HuH-7 (cell line): ENCODE measurements at regions not wholly inside any gene's neighbourhood (a gene's known extent, or its start where the extent isn't known, plus 50 kb on each side); places are given as distances from the start of the nearest gene placed in this dataset.

ENCODE experiments used
- DNase-seq: peaks from one replicate; pipeline ENCODE4 v3.0.0; 2011; ENCODE audit warnings: low spot score

DNA sequence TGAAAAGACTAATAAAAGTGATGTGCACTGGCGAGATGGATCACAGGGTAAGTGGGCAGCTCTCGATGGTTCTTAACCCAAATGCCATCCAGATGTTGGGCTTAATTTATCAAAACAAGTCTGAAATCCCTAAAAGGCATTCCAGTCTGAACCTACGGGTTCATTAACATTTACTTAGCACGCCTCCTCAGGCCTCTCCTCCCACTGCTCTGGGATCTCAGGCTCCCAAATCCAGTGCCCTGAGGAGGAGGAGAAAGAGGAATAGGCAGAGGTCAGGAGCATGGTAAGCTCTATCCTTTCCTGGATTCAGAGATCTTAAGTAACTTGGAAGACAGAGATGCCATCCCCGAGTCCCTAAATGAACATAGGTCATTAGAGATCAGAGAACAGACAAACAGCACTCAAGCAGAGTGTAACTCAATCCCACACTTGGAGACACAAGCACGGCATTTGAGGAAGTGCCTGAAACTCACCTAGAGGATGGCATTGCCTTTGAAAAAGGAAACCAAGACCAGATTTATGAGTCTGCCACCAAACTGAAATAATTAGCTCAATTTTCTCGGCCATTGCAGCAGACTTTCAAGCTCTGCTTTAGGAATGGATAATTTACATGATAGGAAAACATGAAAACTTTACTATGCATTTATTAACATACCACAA is 140.9 kb downstream of the CXCL12 start:
- DNase-seq: no peak

GRCh38 chr10:44242826-44243225 is 142.1 kb downstream of the CXCL12 start:
- no peak for DNase-seq

GRCh38 chr10:44242091-44242490 is 142.8 kb downstream of the CXCL12 start:
- no peak for DNase-seq

GRCh38 chr10:44240584-44241205 is 144.2 kb downstream of the CXCL12 start:
- DNase-seq: no peak

- DNase-seq: no peak
Observed at GRCh38 chr10:44238212-44238611, 146.7 kb downstream of the CXCL12 start.

GRCh38 chr10:44237364-44238049 is 147.4 kb downstream of the CXCL12 start:
- DNase-seq: no peak

GRCh38 chr10:44235363-44235762 is 149.5 kb downstream of the CXCL12 start:
- DNase-seq: no peak

DNA sequence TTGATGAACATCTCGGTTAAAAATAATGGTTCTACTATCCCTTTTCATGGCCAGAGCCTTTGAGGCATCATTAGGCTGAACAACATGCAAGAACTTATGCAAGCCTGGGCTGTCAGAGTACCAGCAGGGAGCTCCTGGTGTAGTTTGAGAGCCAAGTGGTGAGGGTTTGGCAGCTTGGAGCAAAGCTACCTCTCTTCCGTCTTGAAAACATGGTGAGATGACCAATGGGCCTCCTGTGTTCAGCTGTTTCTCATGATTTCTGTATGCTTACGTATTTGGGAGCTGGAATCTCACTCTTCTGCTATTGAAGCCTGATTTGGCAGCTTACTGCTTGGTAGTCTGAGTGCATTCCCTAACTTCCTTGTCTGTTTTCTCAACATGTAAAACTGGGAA is 150.4 kb downstream of the CXCL12 start:
- no peak for DNase-seq

DNA sequence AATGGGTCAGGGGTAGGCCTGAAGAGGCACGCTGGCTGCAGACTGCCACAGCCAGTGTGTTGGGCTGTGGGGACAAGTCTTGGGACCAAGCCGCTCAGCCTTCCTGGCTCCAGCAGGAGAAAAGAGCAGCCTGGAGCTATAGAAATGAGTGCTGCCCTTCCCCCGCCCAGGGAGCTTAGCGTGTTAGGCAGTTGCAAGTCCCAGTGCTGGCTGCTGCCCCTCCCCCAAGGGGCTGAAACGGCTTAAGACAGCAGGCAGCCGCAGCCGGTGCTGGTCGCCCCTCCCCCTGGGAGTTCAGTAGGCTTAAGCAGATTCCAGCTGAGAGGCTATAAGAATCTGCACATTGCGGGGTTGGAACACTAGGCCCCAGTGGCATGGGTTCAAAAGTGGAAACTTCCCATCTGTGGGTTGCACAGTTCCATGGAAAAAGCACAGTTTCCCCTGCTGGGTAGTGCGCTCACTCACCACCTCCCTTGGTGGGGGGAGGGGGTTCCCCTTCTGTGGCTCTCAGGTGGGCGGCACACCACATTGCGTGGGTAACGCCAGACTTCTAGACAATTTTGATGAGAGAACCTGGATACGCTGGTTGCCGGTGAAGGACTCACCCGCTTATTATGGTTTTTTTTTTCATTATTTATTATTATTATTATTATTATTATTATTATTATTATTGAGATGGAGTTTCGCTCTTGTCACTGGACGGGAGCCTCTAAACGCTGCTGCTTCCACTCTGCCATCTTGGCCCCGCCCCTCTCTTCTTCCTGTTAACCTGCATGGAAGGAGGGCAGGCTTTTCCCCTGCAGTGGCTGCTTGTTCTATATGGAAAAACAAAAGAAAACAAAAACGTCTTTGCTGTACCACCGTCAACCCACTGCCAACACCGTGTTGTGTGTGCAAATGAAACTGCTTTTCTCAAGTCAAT is 151.1 kb downstream of the CXCL12 start:
- no peak for DNase-seq

GRCh38 chr10:44217274-44217820 is 167.6 kb downstream of the CXCL12 start:
- no peak for DNase-seq

GRCh38 chr10:44216073-44216472 is 168.8 kb downstream of the CXCL12 start:
- no peak for DNase-seq

DNA sequence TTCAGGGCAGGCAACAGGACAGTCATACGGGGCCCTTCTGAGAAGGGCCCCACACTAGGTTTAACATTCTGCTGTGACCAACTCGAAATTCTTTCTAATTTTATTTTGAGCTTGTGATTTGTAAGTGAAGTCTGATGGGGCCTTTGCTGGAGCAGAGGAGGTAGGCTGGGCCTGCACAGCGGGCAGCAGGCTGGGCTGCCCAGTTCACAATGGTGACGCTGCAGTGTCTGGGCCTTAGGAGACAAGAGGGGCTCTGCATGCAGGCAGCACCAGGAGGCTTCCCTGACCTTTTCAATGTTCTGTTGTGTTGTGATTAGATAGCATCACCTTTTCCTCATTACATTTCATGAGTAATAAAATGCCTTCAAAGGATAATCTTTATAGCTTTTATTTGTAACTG is 175.1 kb downstream of the CXCL12 start:
- DNase-seq: no peak

DNA sequence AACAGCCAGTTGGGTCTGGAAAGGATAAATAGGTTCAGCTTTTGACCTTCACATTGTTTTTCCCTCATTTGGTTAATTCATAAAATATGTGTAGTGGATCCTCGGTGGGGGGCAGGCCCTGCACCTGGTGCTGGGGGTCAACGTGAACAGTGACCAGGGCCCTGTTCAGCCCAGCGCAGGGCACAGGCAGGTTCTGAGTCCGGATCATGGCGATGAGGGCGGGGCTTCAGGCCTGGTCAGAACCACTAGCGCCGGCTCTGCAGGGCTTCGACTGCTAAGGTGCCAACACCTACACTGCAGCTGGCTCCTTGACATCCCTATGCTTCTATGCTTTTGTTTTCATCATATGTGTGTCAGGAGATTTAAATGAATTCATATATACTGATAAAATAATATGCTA is 177.7 kb downstream of the CXCL12 start:
- no peak for DNase-seq

GRCh38 chr10:44206127-44206818 is 178.6 kb downstream of the CXCL12 start:
- DNase-seq: no peak

- no peak for DNase-seq
Observed at GRCh38 chr10:44205067-44205466, 179.8 kb downstream of the CXCL12 start.

- no peak for DNase-seq
Observed at GRCh38 chr10:44203535-44203934, 181.4 kb downstream of the CXCL12 start.

GRCh38 chr10:44202952-44203351 is 181.9 kb downstream of the CXCL12 start:
- no peak for DNase-seq

- DNase-seq: no peak
Observed at GRCh38 chr10:44201656-44202055, 183.2 kb downstream of the CXCL12 start.

GRCh38 chr10:44201011-44201410 is 183.9 kb downstream of the CXCL12 start:
- no peak for DNase-seq

- DNase-seq: no peak
Observed at GRCh38 chr10:44199991-44200655, 184.8 kb downstream of the CXCL12 start.

DNA sequence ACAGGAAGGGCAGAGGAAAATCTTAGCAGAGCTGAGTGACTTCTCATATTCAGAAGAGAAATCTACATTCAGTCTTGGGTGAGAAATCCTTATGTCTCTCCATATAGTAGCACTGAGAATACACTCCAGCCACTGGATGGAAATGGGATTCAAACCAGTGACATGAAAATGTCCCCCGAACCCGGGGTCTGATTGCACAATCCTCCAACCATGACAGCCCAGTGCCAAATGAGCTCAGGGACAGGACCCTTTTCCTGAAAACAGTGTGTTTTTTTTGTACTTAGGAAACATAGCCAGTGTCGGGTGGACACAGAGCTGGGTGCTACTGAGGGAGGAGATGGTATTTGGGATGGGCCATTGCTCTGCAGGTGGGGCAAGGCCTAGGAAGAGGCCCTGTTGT is 185.6 kb downstream of the CXCL12 start:
- no peak for DNase-seq
